ENCODE measurements at regions not wholly inside any gene's neighbourhood (a gene's known extent, or its start where the extent isn't known, plus 50 kb on each side); places are given as distances from the start of the nearest gene placed in this dataset.

- Histone ChIP-seq H3K36me3 (replicated peaks; ENCODE audit: low read depth, low read length) (no peaks in the 10 kb centered on the region), H3K4me1 (ENCODE audit: low read length) (peaks cover 7% of the 10 kb centered on the region; the same call in 1 of the 2 replicates), H3K4me2 (ENCODE audit: low read length) (no peak overlapping the region), H3K27me3 (ENCODE audit: low read depth, low read length) (no peaks in the 10 kb centered on the region), H3K9me3 (ENCODE audit: insufficient read depth, low read length) (no peaks in the 10 kb centered on the region), H3K9ac (ENCODE audit: low read length) (no peak overlapping the region), H4K20me1 (ENCODE audit: insufficient read depth, low read length) (no peaks in the 10 kb centered on the region), H3K79me2 (ENCODE audit: low read length) (no peaks in the 10 kb centered on the region), H3K27ac (ENCODE audit: low read length) (no peak overlapping the region), H3K4me3 (ENCODE audit: low read length) (no peak overlapping the region), H2AFZ (ENCODE audit: low read depth, low read length) (no peak overlapping the region)
- TF ChIP-seq, protein P1, sequence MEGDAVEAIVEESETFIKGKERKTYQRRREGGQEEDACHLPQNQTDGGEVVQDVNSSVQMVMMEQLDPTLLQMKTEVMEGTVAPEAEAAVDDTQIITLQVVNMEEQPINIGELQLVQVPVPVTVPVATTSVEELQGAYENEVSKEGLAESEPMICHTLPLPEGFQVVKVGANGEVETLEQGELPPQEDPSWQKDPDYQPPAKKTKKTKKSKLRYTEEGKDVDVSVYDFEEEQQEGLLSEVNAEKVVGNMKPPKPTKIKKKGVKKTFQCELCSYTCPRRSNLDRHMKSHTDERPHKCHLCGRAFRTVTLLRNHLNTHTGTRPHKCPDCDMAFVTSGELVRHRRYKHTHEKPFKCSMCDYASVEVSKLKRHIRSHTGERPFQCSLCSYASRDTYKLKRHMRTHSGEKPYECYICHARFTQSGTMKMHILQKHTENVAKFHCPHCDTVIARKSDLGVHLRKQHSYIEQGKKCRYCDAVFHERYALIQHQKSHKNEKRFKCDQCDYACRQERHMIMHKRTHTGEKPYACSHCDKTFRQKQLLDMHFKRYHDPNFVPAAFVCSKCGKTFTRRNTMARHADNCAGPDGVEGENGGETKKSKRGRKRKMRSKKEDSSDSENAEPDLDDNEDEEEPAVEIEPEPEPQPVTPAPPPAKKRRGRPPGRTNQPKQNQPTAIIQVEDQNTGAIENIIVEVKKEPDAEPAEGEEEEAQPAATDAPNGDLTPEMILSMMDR (IDR thresholded peaks at IDR 0.05; ENCODE audit: low read depth, low read length), result no peak
- TF ChIP-seq EZH2phosphoT487 (IDR thresholded peaks at IDR 0.05; ENCODE audit: low read depth), result no peak
Measured at GRCh38 chr6:90984066-90984465, 397.2 kb upstream of the MAP3K7 start.

- no peak overlapping the region for H2AFZ ChIP-seq (ENCODE audit: low read depth, low read length)
Measured at GRCh38 chr6:90983462-90983861, 396.6 kb upstream of the MAP3K7 start.

GRCh38 chr6:90982581-90982980, 395.7 kb upstream of the MAP3K7 start:
- Histone ChIP-seq H3K4me3 (ENCODE audit: low read length) (no peak overlapping the region), H4K20me1 (ENCODE audit: insufficient read depth, low read length) (no peaks in the 10 kb centered on the region), H3K79me2 (ENCODE audit: low read length) (no peaks in the 10 kb centered on the region), H3K4me1 (ENCODE audit: low read length) (peaks cover 7% of the 10 kb centered on the region; the same call in 1 of the 2 replicates), H3K27me3 (ENCODE audit: low read depth, low read length) (no peaks in the 10 kb centered on the region), H3K27ac (ENCODE audit: low read length) (no peak overlapping the region), H3K4me2 (ENCODE audit: low read length) (no peak overlapping the region), H2AFZ (ENCODE audit: low read depth, low read length) (no peak overlapping the region), H3K36me3 (replicated peaks; ENCODE audit: low read depth, low read length) (no peaks in the 10 kb centered on the region), H3K9me3 (ENCODE audit: insufficient read depth, low read length) (no peaks in the 10 kb centered on the region), H3K9ac (ENCODE audit: low read length) (no peak overlapping the region)
- TF ChIP-seq, protein P1 (IDR thresholded peaks at IDR 0.05; ENCODE audit: low read depth, low read length), result no peak
- no peak for TF ChIP-seq EZH2phosphoT487 (IDR thresholded peaks at IDR 0.05; ENCODE audit: low read depth)

More at GRCh38 chr6:90983462-90983861, 396.6 kb upstream of the MAP3K7 start:
- H3K27me3 ChIP-seq (ENCODE audit: low read depth, low read length), result no peaks in the 10 kb centered on the region
- no peak overlapping the region for H3K4me3 ChIP-seq (ENCODE audit: low read length)
- no peak for TF ChIP-seq EZH2phosphoT487 (IDR thresholded peaks at IDR 0.05; ENCODE audit: low read depth)
- TF ChIP-seq, protein P1 (IDR thresholded peaks at IDR 0.05; ENCODE audit: low read depth, low read length), result no peak
- H4K20me1 ChIP-seq (ENCODE audit: insufficient read depth, low read length), result no peaks in the 10 kb centered on the region
- H3K27ac ChIP-seq (ENCODE audit: low read length), result no peak overlapping the region
- H3K36me3 ChIP-seq (replicated peaks; ENCODE audit: low read depth, low read length), result no peaks in the 10 kb centered on the region
- H3K9ac ChIP-seq (ENCODE audit: low read length), result no peak overlapping the region
- H3K9me3 ChIP-seq (ENCODE audit: insufficient read depth, low read length), result no peaks in the 10 kb centered on the region
- peaks cover 7% of the 10 kb centered on the region; the same call in 1 of the 2 replicates for H3K4me1 ChIP-seq (ENCODE audit: low read length)
- H3K79me2 ChIP-seq (ENCODE audit: low read length), result no peaks in the 10 kb centered on the region
- H3K4me2 ChIP-seq (ENCODE audit: low read length), result no peak overlapping the region

- Histone ChIP-seq H3K4me2 (ENCODE audit: low read length) (no peak overlapping the region), H4K20me1 (ENCODE audit: insufficient read depth, low read length) (no peaks in the 10 kb centered on the region), H3K9me3 (ENCODE audit: insufficient read depth, low read length) (no peaks in the 10 kb centered on the region), H3K79me2 (ENCODE audit: low read length) (no peaks in the 10 kb centered on the region), H3K4me3 (ENCODE audit: low read length) (no peak overlapping the region), H3K27ac (ENCODE audit: low read length) (no peak overlapping the region), H3K27me3 (ENCODE audit: low read depth, low read length) (no peaks in the 10 kb centered on the region), H3K4me1 (ENCODE audit: low read length) (peaks cover 7% of the 10 kb centered on the region; the same call in 1 of the 2 replicates), H3K9ac (ENCODE audit: low read length) (no peak overlapping the region), H2AFZ (ENCODE audit: low read depth, low read length) (no peak overlapping the region), H3K36me3 (replicated peaks; ENCODE audit: low read depth, low read length) (no peaks in the 10 kb centered on the region)
- TF ChIP-seq, protein P1 (IDR thresholded peaks at IDR 0.05; ENCODE audit: low read depth, low read length), result no peak
- TF ChIP-seq EZH2phosphoT487 (IDR thresholded peaks at IDR 0.05; ENCODE audit: low read depth), result no peak
Measured at GRCh38 chr6:90982051-90982450, 395.2 kb upstream of the MAP3K7 start.

All from OCI-LY3 (cell line).